ENCODE measurements at regions not wholly inside any gene's neighbourhood (a gene's known extent, or its start where the extent isn't known, plus 50 kb on each side); places are given as distances from the start of the nearest gene placed in this dataset.

- no peak for TF ChIP-seq CTCF (IDR thresholded peaks at IDR 0.05)
Measured at GRCh38 chr13:34166406-34166805, 348.5 kb downstream of the RFC3 start.

DNA sequence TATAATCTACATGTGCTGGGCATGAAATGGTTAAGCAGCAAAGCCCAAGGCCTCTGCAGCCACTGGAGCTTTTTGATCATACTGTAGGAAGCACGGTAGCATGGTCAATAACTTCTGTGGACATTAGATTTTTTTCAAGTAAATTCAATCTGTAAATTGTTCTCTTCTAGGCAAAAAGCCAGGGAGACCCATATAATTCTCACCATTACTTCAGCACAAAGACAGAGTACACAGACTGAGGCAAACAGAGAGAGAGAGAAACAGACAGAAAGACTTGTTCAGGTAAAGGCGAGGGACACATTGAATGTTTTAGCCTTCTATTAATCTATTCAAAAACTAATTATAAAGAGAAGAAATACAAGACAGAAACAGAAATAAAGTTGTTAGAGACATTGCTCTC lies 349.4 kb downstream of the RFC3 start:
- no peak for TF ChIP-seq CTCF (IDR thresholded peaks at IDR 0.05)

DNA sequence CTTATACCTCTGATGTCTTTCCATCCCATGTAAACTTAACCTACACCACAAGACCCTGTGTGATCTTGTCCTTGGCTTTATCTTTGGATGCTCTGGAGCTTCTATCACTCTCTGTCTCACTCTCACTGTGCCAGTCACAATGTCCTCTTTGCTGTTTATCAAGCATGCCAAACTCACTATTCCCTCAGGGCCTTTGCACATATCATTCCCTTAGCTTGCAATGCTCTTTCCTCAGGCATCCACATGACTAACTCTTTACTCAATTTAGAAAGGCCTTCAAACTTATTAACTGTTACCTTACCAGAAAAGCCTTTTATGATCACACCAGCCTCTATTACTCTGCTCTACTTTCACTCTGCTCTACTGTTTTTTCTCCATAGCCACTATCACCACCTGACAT lies 354.1 kb downstream of the RFC3 start:
- TF ChIP-seq CTCF (IDR thresholded peaks at IDR 0.05): no peak

DNA sequence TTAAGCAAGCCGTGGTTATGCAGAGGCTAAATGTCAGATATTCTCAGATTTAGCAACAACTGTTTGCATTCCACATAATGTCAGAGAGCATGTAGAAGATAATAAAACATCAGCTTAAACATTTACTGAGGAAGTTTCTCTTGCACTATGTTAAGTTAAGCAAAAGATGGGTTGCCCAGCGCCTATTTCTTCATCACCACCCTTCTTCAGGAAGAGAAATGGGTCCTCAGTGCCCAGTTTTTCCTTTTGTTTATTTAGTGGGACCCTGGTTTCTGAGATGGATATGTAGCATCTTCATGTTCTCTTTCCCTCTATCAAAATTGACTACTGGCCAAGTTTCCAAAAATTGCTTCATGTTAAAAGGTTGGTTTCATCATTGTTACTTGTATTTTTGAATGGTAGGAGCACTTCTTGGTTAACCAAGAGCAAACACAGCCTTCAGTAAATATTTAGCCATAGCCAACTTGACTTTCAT lies 356.8 kb downstream of the RFC3 start:
- TF ChIP-seq CTCF (IDR thresholded peaks at IDR 0.05): no peak

DNA sequence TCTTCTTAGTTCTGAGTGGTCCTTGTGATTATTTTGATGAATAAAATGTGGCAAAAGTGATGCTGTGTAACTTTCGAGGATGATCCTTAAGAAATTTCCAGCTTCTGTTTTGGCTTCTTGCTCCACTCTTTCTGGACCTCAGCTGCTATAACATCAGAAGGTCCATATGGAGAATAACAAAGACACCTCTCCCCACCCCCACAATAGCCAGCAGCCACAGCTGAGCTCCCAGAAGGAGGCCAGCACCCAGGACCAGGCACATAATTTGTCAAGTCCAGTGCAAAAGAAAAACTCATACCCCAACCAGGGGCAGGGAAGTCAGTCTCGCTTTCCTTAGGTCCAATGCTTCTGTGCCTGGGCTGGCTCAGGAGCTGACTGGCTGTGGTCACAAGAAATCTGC lies 357.6 kb downstream of the RFC3 start:
- no peak for TF ChIP-seq CTCF (IDR thresholded peaks at IDR 0.05)

DNA sequence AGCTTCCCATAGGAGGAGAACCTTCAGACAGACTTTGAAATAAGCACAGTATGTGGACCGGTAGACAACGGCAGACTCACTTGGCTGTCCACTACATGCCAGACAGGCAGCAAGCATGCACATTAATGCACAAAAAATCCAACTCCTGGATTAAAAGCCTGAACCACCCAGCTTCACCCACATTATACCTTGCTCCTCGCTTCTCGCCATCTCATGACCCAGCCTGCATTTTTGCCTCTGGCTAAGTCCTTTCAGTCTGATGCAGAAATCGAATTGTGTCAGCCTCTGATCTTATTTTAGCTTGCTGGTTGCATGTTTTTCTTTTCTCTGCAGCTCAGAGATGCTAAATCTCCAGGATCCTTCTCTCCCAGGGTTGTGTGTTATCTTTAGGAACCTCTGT lies 358.7 kb downstream of the RFC3 start:
- TF ChIP-seq CTCF (IDR thresholded peaks at IDR 0.05): no peak

DNA sequence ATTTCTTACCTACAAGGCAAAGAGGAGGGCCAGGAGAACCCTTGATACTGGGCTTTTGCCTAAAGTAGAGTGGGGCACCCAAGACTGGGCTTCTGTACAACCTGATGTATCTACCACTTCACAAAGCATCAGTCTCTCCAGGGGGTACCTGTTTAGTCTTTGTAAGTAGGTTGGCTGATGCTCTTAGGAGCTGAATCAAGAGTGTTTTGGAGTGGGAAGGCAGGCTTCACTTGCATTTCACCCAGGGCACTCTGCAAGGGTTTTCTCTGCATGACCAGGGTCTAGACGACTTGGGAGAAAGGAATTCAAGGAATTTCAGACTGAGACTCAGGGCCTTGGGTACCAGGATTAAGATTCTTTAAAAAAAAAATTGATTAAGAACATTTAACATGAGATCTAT lies 361.5 kb downstream of the RFC3 start:
- TF ChIP-seq CTCF (IDR thresholded peaks at IDR 0.05): no peak

- no peak for TF ChIP-seq CTCF (IDR thresholded peaks at IDR 0.05)
Measured at GRCh38 chr13:34179927-34180326, 362.0 kb downstream of the RFC3 start.
